Trophoblast cell (in vitro differentiated cells and primary cell): ENCODE measurements at regions not wholly inside any gene's neighbourhood (a gene's known extent, or its start where the extent isn't known, plus 50 kb on each side); places are given as distances from the start of the nearest gene placed in this dataset.

ENCODE experiments used
- DNase-seq, 2 donors: peaks; one replicate each; pipeline ENCODE4 v3.0.0-alpha.2; 2016
- H2AFZ ChIP-seq: 2 replicates; pipeline ENCODE4 v1.6.1; 2013; ENCODE audit warnings: low read length, moderate library complexity, mild to moderate bottlenecking; ENCODE audit not compliant: insufficient read depth, poor library complexity
- H2AK5ac ChIP-seq: 2 replicates; pipeline ENCODE4 v1.6.1; 2013; ENCODE audit warnings: mild to moderate bottlenecking, low read length
- H2BK120ac ChIP-seq: 2 replicates; pipeline ENCODE4 v1.6.1; 2013; ENCODE audit warnings: low read length, mild to moderate bottlenecking, moderate library complexity; ENCODE audit not compliant: insufficient read depth, poor library complexity
- H2BK12ac ChIP-seq: 2 replicates; pipeline ENCODE4 v1.6.1; 2013; ENCODE audit warnings: mild to moderate bottlenecking, low read length, moderate library complexity
- H2BK5ac ChIP-seq: 2 replicates; pipeline ENCODE4 v1.6.1; 2013; ENCODE audit warnings: low read length, low read depth, moderate library complexity, mild to moderate bottlenecking; ENCODE audit not compliant: poor library complexity
- H3K14ac ChIP-seq: 2 replicates; pipeline ENCODE4 v1.6.1; 2013; ENCODE audit warnings: mild to moderate bottlenecking, low read length
- H3K18ac ChIP-seq: 2 replicates; pipeline ENCODE4 v1.6.1; 2013; ENCODE audit warnings: mild to moderate bottlenecking, low read length
- H3K23ac ChIP-seq: 2 replicates; pipeline ENCODE4 v1.6.1; 2013; ENCODE audit warnings: low read length
- H3K27ac ChIP-seq: 2 replicates; pipeline ENCODE4 v1.5.1; 2013; ENCODE audit warnings: low read depth, mild to moderate bottlenecking, inconsistent platforms, low read length, moderate library complexity
- H3K27me3 ChIP-seq: 2 replicates; pipeline ENCODE4 v1.6.1; 2013; ENCODE audit warnings: inconsistent platforms, mild to moderate bottlenecking, low read length, moderate library complexity; ENCODE audit not compliant: insufficient read depth
- H3K36me3 ChIP-seq, 2 experiments: 1 replicate in 1 of 2; 2 replicates in 1 of 2; pipeline ENCODE4 v1.6.1; 2013; ENCODE audit warnings: low read length in 2 of 2, mild to moderate bottlenecking in 2 of 2, moderate library complexity in 1 of 2; ENCODE audit not compliant: insufficient read depth in 2 of 2, control insufficient read depth in 1 of 2
- H3K4ac ChIP-seq: 2 replicates; pipeline ENCODE4 v1.6.1; 2013; ENCODE audit warnings: low read depth, mild to moderate bottlenecking, low read length, moderate library complexity
- H3K4me1 ChIP-seq, 2 experiments: 1 replicate in 1 of 2; 2 replicates in 1 of 2; pipeline ENCODE4 v1.6.1; 2013; ENCODE audit warnings: low read length in 2 of 2, mild to moderate bottlenecking in 2 of 2, moderate library complexity in 1 of 2; ENCODE audit not compliant: insufficient read depth in 2 of 2, control insufficient read depth in 1 of 2
- H3K4me2 ChIP-seq: 2 replicates; pipeline ENCODE4 v1.6.1; 2013; ENCODE audit warnings: inconsistent platforms, mild to moderate bottlenecking, low read length, moderate library complexity
- H3K4me3 ChIP-seq: 2 replicates; pipeline ENCODE4 v1.5.1; 2013; ENCODE audit warnings: mild to moderate bottlenecking, low read depth, low read length, inconsistent platforms
- H3K79me1 ChIP-seq: one replicate; pipeline ENCODE4 v1.6.1; 2013; ENCODE audit warnings: low read length
- H3K79me2 ChIP-seq: 2 replicates; pipeline ENCODE4 v1.6.1; 2013; ENCODE audit warnings: low read length, mild to moderate bottlenecking; ENCODE audit not compliant: control insufficient read depth, insufficient read depth, poor library complexity
- H3K9ac ChIP-seq: 2 replicates; pipeline ENCODE4 v1.6.1; 2013; ENCODE audit warnings: mild to moderate bottlenecking, low read length
- H3K9me3 ChIP-seq: 2 replicates; pipeline ENCODE4 v1.6.1; 2013; ENCODE audit warnings: low read depth, mild to moderate bottlenecking, control low read depth, inconsistent platforms, low read length; ENCODE audit not compliant: insufficient read depth
- H4K12ac ChIP-seq: 2 replicates; pipeline ENCODE4 v1.6.1; 2013; ENCODE audit warnings: low read depth, mild to moderate bottlenecking, low read length, moderate library complexity
- H4K8ac ChIP-seq: 2 replicates; pipeline ENCODE4 v1.6.1; 2013; ENCODE audit warnings: low read depth, mild to moderate bottlenecking, low read length, moderate library complexity
- H4K91ac ChIP-seq: one replicate; pipeline ENCODE4 v1.6.1; 2013; ENCODE audit warnings: low read depth, mild to moderate bottlenecking, low read length, moderate library complexity
- WGBS: extraction: QIAGEN DNeasy Blood & Tissue Kit; methylation state at CpG from one replicate; pipeline ENCODE4 v1.1.7; 2013; ENCODE audit warnings: missing lambda C conversion rate; ENCODE audit not compliant: insufficient read length, insufficient coverage; ENCODE audit errors: extremely low coverage; 5-methylcytosine and 5-hydroxymethylcytosine counted together

- no CpG with 5 or more reads among the region's 11 CpGs for WGBS
- no peak overlapping the region for H3K4me3 ChIP-seq
- no peak for DNase-seq
- no peaks in the 10 kb centered on the region for H3K36me3 ChIP-seq
- no peak overlapping the region for H3K4ac ChIP-seq
- H2BK12ac ChIP-seq: no peak overlapping the region
- H3K4me2 ChIP-seq: no peak overlapping the region
- H4K8ac ChIP-seq: no peak overlapping the region
- no peaks in the 10 kb centered on the region for H3K27me3 ChIP-seq
- no peak overlapping the region for H2AFZ ChIP-seq
- no peaks in the 10 kb centered on the region for H3K79me2 ChIP-seq
- H3K14ac ChIP-seq: no peak overlapping the region
- H3K9me3 ChIP-seq: peaks cover 2% of the 10 kb centered on the region
- no peak overlapping the region for H3K27ac ChIP-seq
- no peak overlapping the region for H2AK5ac ChIP-seq
- H4K91ac ChIP-seq: no peak overlapping the region
- no peak overlapping the region for H3K23ac ChIP-seq
- H4K12ac ChIP-seq: no peak overlapping the region
- H3K79me1 ChIP-seq: no peaks in the 10 kb centered on the region
- H3K4me1 ChIP-seq: peaks cover 0 to 3% of the 10 kb centered on the region in 2 experiments
- peak overlapping the region; percentile 14 for H3K18ac ChIP-seq
- H3K9ac ChIP-seq: no peak overlapping the region
- no peak overlapping the region for H2BK120ac ChIP-seq
- H2BK5ac ChIP-seq: no peak overlapping the region
Measured at GRCh38 chr11:70879601-70880285, 372.6 kb downstream of the SHANK2 start.

GRCh38 chr11:70880416-70880815, 372.0 kb downstream of the SHANK2 start:
- H3K27ac ChIP-seq: no peak overlapping the region
- H3K79me1 ChIP-seq: no peaks in the 10 kb centered on the region

DNA sequence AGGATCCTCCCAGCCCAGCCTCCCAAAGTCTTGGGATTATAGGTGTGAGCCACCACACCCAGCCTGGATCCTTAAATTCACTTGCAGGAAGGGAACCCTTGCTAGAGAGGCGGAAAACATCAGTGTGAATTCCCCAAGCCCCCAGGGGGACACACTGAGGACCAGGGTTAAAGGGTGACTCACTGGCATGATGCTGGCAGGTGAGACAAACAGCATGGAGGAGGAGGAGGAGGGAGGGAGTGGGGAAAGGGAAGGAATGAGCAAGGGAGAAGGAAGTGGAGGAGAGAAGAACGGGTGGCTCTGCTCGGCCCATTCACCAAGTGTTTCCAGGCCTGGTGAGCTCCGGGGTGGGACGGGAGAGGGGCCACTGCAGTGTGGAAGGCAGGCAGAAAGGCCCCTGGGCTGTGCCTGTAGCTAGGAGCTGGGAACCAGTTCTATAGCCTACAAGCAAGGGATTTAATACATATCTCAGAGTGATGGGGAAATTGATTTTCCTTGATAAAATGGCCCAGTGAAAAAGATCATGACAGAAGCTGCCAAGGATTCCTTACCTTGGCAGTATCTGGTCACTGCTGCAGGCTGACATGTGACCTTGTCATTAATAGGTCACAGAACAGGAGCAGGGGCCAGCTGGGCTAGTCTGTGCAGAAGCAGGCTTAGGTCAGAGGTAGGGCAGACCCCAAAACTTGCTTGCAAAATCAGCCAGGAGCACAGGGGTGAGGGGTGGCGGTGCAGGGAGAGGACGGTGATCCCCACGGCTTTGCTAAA, 370.2 kb downstream of the SHANK2 start:
- Histone ChIP-seq H3K79me1 (no peaks in the 10 kb centered on the region), H2BK5ac (no peak overlapping the region), H2BK12ac (no peak overlapping the region), H4K12ac (no peak overlapping the region), H3K18ac (no peak overlapping the region), H2AK5ac (no peak overlapping the region), H3K4me3 (no peak overlapping the region), H3K27me3 (no peaks in the 10 kb centered on the region), H4K91ac (no peak overlapping the region), H3K9ac (no peak overlapping the region), H3K36me3 (no peaks in the 10 kb centered on the region), H3K4me1 (peaks cover 5 to 13% of the 10 kb centered on the region in 2 experiments), H3K23ac (no peak overlapping the region), H2BK120ac (no peak overlapping the region), H4K8ac (no peak overlapping the region), H3K79me2 (no peaks in the 10 kb centered on the region), H3K14ac (no peak overlapping the region), H3K9me3 (peaks cover 2% of the 10 kb centered on the region), H3K4me2 (no peak overlapping the region), H2AFZ (no peak overlapping the region), H3K27ac (no peak overlapping the region), H3K4ac (no peak overlapping the region)
- no CpG with 5 or more reads among the region's 8 CpGs for WGBS
- DNase-seq: peak; percentile 5 to 8

More at GRCh38 chr11:70880416-70880815, 372.0 kb downstream of the SHANK2 start:
- peaks cover 2% of the 10 kb centered on the region for H3K9me3 ChIP-seq
- H3K18ac ChIP-seq: no peak overlapping the region
- no peak overlapping the region for H2BK120ac ChIP-seq
- no peak overlapping the region for H3K23ac ChIP-seq
- no peak overlapping the region for H2BK12ac ChIP-seq
- no peak overlapping the region for H2BK5ac ChIP-seq
- H3K4me2 ChIP-seq: no peak overlapping the region
- H3K4me1 ChIP-seq: peaks cover under 1 to 4% of the 10 kb centered on the region in 2 experiments
- H3K9ac ChIP-seq: no peak overlapping the region
- H3K36me3 ChIP-seq: no peaks in the 10 kb centered on the region
- H3K27me3 ChIP-seq: no peaks in the 10 kb centered on the region
- no peak overlapping the region for H2AFZ ChIP-seq
- H3K14ac ChIP-seq: no peak overlapping the region
- no peak overlapping the region for H3K4ac ChIP-seq
- H3K4me3 ChIP-seq: no peak overlapping the region
- no peak overlapping the region for H2AK5ac ChIP-seq
- no peak overlapping the region for H4K12ac ChIP-seq
- H4K8ac ChIP-seq: no peak overlapping the region
- no CpG with 5 or more reads among the region's 5 CpGs for WGBS
- no peaks in the 10 kb centered on the region for H3K79me2 ChIP-seq
- no peak for DNase-seq
- no peak overlapping the region for H4K91ac ChIP-seq

GRCh38 chr11:70882716-70883085, 369.7 kb downstream of the SHANK2 start:
- H3K4me3 ChIP-seq: no peak overlapping the region
- H3K79me1 ChIP-seq: no peaks in the 10 kb centered on the region
- no peak overlapping the region for H2AK5ac ChIP-seq
- no peak overlapping the region for H3K27ac ChIP-seq
- H4K8ac ChIP-seq: no peak overlapping the region
- no peak overlapping the region for H4K91ac ChIP-seq
- H3K36me3 ChIP-seq: no peaks in the 10 kb centered on the region
- no peaks in the 10 kb centered on the region for H3K79me2 ChIP-seq
- H2BK12ac ChIP-seq: no peak overlapping the region
- no CpG with 5 or more reads among the region's 9 CpGs for WGBS
- no peak overlapping the region for H3K14ac ChIP-seq
- H3K4me2 ChIP-seq: no peak overlapping the region
- H3K9ac ChIP-seq: no peak overlapping the region
- no peak overlapping the region for H2AFZ ChIP-seq
- H3K18ac ChIP-seq: no peak overlapping the region
- no peak overlapping the region for H4K12ac ChIP-seq
- H3K4me1 ChIP-seq: peaks cover 6 to 18% of the 10 kb centered on the region in 2 experiments
- H3K9me3 ChIP-seq: peaks cover 2% of the 10 kb centered on the region
- H2BK120ac ChIP-seq: no peak overlapping the region
- no peak for DNase-seq
- no peak overlapping the region for H2BK5ac ChIP-seq
- H3K23ac ChIP-seq: no peak overlapping the region
- no peaks in the 10 kb centered on the region for H3K27me3 ChIP-seq
- H3K4ac ChIP-seq: no peak overlapping the region
